ENCODE measurements at regions not wholly inside any gene's neighbourhood (a gene's known extent, or its start where the extent isn't known, plus 50 kb on each side); places are given as distances from the start of the nearest gene placed in this dataset.

GRCh38 chr14:51513281-51513680, 138.4 kb upstream of the FRMD6 start:
- no peak for DNase-seq

- DNase-seq, result no peak
Observed at GRCh38 chr14:51513933-51514332, 137.8 kb upstream of the FRMD6 start.

GRCh38 chr14:51515611-51516010, 136.1 kb upstream of the FRMD6 start:
- DNase-seq, result no peak

GRCh38 chr14:51516706-51517395, 134.9 kb upstream of the FRMD6 start:
- peak; percentile 87 for DNase-seq

- no peak for DNase-seq
Observed at GRCh38 chr14:51518280-51518679, 133.4 kb upstream of the FRMD6 start.

GRCh38 chr14:51518711-51519110, 133.0 kb upstream of the FRMD6 start:
- no peak for DNase-seq

- no peak for DNase-seq
Observed at GRCh38 chr14:51520087-51520486, 131.6 kb upstream of the FRMD6 start.

GRCh38 chr14:51521764-51522163, 129.9 kb upstream of the FRMD6 start:
- DNase-seq, result no peak

- no peak for DNase-seq
Observed at GRCh38 chr14:51523243-51523642, 128.5 kb upstream of the FRMD6 start.

- no peak for DNase-seq
Observed at GRCh38 chr14:51525739-51526138, 126.0 kb upstream of the FRMD6 start.

GRCh38 chr14:51527073-51527472, 124.6 kb upstream of the FRMD6 start:
- no peak for DNase-seq

GRCh38 chr14:51529736-51530135, 122.0 kb upstream of the FRMD6 start:
- no peak for DNase-seq

GRCh38 chr14:51533160-51533559, 118.5 kb upstream of the FRMD6 start:
- no peak for DNase-seq

- DNase-seq, result no peak
Observed at GRCh38 chr14:51533872-51534553, 117.7 kb upstream of the FRMD6 start.

- no peak for DNase-seq
Observed at GRCh38 chr14:51534610-51535011, 117.1 kb upstream of the FRMD6 start.

GRCh38 chr14:51535443-51536044, 116.2 kb upstream of the FRMD6 start:
- DNase-seq, result no peak

GRCh38 chr14:51538973-51539372, 112.7 kb upstream of the FRMD6 start:
- DNase-seq, result no peak

- DNase-seq, result no peak
Observed at GRCh38 chr14:51539571-51540037, 112.1 kb upstream of the FRMD6 start.

GRCh38 chr14:51540364-51540763, 111.3 kb upstream of the FRMD6 start:
- DNase-seq, result no peak

- no peak for DNase-seq
Observed at GRCh38 chr14:51544471-51544870, 107.2 kb upstream of the FRMD6 start.

GRCh38 chr14:51544901-51545300, 106.8 kb upstream of the FRMD6 start:
- DNase-seq, result no peak

- DNase-seq, result no peak
Observed at GRCh38 chr14:51545396-51545795, 106.3 kb upstream of the FRMD6 start.

- no peak for DNase-seq
Observed at GRCh38 chr14:51546099-51546498, 105.6 kb upstream of the FRMD6 start.
